Ascending aorta (tissue), 2 donors: ENCODE measurements at regions not wholly inside any gene's neighbourhood (a gene's known extent, or its start where the extent isn't known, plus 50 kb on each side); places are given as distances from the start of the nearest gene placed in this dataset.

Source experiments
- DNase-seq, 2 donors: peaks; one replicate each; pipeline ENCODE4 v3.0.0-alpha.2; 2019; ENCODE audit warnings: low spot score in 2 of 2
- H3K27ac ChIP-seq, 2 donors: fragments of 200-600 bp; sonication (generic); one replicate each; pipeline ENCODE4 v1.5.1; 2016 to 2017; ENCODE audit warnings: mild to moderate bottlenecking in 1 of 2
- H3K27me3 ChIP-seq: fragments of 200-600 bp; sonication (generic); one replicate; pipeline ENCODE4 v1.5.1; 2017
- H3K36me3 ChIP-seq, 2 donors: fragments of 200-600 bp; sonication (generic); one replicate each; pipeline ENCODE4 v1.5.1; 2016
- H3K4me1 ChIP-seq, 2 donors: fragments of 200-600 bp; sonication (generic); one replicate each; pipeline ENCODE4 v1.5.1; 2016 to 2017; ENCODE audit warnings: mild to moderate bottlenecking in 1 of 2
- H3K4me3 ChIP-seq, 2 donors: fragments of 200-600 bp; sonication (generic); one replicate each; pipeline ENCODE4 v1.5.1; 2016 to 2017; ENCODE audit warnings: mild to moderate bottlenecking in 1 of 2
- H3K9me3 ChIP-seq, 2 donors: fragments of 200-600 bp; sonication (generic); one replicate each; pipeline ENCODE4 v1.5.1; 2016
- CTCF ChIP-seq, 3 experiments: fragments of 200-600 bp in 2 of 3; fragments of 450-650 bp in 1 of 3; sonication (generic) in 2 of 3; IDR thresholded peaks; one replicate each; pipeline ENCODE4 v1.5.1; 2016 to 2019; ENCODE audit warnings: antibody characterized with exemption in 3 of 3, mild to moderate bottlenecking in 1 of 3, moderate library complexity in 1 of 3
- intact Hi-C: fragments of 100-400 bp; cut with DNase I; formaldehyde crosslinking; loops from one replicate; pipeline ENCODE4 v1.15.1; 2023

- H3K9me3 ChIP-seq = no peaks in the 10 kb centered on the region
- H3K27me3 ChIP-seq = no peaks in the 10 kb centered on the region
- H3K36me3 ChIP-seq = no peaks in the 10 kb centered on the region
- H3K27ac ChIP-seq = no peak overlapping the region
- TF ChIP-seq CTCF (IDR thresholded peaks at IDR 0.05) = no peak
- no peak for DNase-seq
- no peaks in the 10 kb centered on the region for H3K4me1 ChIP-seq
- no peak overlapping the region for H3K4me3 ChIP-seq
- intact Hi-C loops = no loop called here
These were observed 2125.4 kb upstream of the WWC1 start for GRCh38 chr5:166166071-166166470.

- intact Hi-C loops = no loop called here
These were observed 2118.8 kb upstream of the WWC1 start for GRCh38 chr5:166172597-166172996.

GRCh38 chr5:166178411-166179080 lies 2112.9 kb upstream of the WWC1 start:
- DNase-seq = no peak
- no peak overlapping the region for H3K27ac ChIP-seq
- intact Hi-C loops = no loop called here

More at GRCh38 chr5:166172597-166172996, 2118.8 kb upstream of the WWC1 start:
- Histone ChIP-seq H3K4me3 (no peak overlapping the region), H3K36me3 (no peaks in the 10 kb centered on the region), H3K9me3 (no peaks in the 10 kb centered on the region), H3K27ac (no peak overlapping the region), H3K4me1 (no peaks in the 10 kb centered on the region), H3K27me3 (no peaks in the 10 kb centered on the region)
- no peak for DNase-seq
- no peak for TF ChIP-seq CTCF (IDR thresholded peaks at IDR 0.05)

GRCh38 chr5:166185185-166185584 lies 2106.3 kb upstream of the WWC1 start:
- DNase-seq = no peak
- TF ChIP-seq CTCF (IDR thresholded peaks at IDR 0.05) = no peak
- Histone ChIP-seq H3K9me3 (no peaks in the 10 kb centered on the region), H3K4me3 (no peak overlapping the region), H3K36me3 (no peaks in the 10 kb centered on the region), H3K27ac (no peak overlapping the region), H3K4me1 (no peaks in the 10 kb centered on the region), H3K27me3 (no peaks in the 10 kb centered on the region)
- intact Hi-C loops = no loop called here

More at GRCh38 chr5:166178411-166179080, 2112.9 kb upstream of the WWC1 start:
- Histone ChIP-seq H3K9me3 (no peaks in the 10 kb centered on the region), H3K4me1 (no peaks in the 10 kb centered on the region), H3K27me3 (no peaks in the 10 kb centered on the region), H3K4me3 (no peak overlapping the region), H3K36me3 (no peaks in the 10 kb centered on the region)
- TF ChIP-seq CTCF (IDR thresholded peaks at IDR 0.05) = no peak

- DNase-seq = no peak
- Histone ChIP-seq H3K27ac (no peak overlapping the region), H3K4me1 (no peaks in the 10 kb centered on the region), H3K9me3 (no peaks in the 10 kb centered on the region), H3K36me3 (no peaks in the 10 kb centered on the region), H3K27me3 (no peaks in the 10 kb centered on the region), H3K4me3 (no peak overlapping the region)
- intact Hi-C loops = no loop called here
- no peak for TF ChIP-seq CTCF (IDR thresholded peaks at IDR 0.05)
These were observed 2102.7 kb upstream of the WWC1 start for GRCh38 chr5:166188501-166189325.
